Stimulated activated CD8-positive, alpha-beta memory T cell treated with anti-CD3 and anti-CD28 coated beads, Interleukin-4, amount 100 ng/mL, for 1 hour (primary cell): ENCODE measurements at regions not wholly inside any gene's neighbourhood (a gene's known extent, or its start where the extent isn't known, plus 50 kb on each side); places are given as distances from the start of the nearest gene placed in this dataset.

Experiments used
- DNase-seq, 2 donors: peaks; one replicate each; pipeline ENCODE4 v3.0.0-alpha.2; 2020; ENCODE audit warnings: low read depth in 2 of 2, low spot score in 1 of 2

DNA sequence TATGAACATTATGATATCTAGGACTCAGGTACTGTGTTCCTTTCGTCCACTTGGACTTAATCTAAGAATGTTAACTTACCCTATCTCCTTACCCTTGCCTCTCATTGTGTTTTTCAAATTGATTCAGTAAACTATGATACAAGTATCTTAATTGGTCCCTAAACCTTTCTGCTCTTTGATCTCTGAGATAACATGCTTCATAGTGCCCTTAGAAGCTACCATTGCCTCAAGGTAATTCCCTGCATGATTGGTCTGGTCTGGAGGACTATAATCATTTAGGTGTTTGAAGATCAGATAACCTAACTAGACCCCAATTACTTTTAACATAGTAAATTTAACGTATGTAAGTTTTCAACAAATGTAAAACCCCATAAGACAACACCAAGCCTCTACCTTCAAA, 169.9 kb upstream of the NBEA start:
- no peak for DNase-seq

DNA sequence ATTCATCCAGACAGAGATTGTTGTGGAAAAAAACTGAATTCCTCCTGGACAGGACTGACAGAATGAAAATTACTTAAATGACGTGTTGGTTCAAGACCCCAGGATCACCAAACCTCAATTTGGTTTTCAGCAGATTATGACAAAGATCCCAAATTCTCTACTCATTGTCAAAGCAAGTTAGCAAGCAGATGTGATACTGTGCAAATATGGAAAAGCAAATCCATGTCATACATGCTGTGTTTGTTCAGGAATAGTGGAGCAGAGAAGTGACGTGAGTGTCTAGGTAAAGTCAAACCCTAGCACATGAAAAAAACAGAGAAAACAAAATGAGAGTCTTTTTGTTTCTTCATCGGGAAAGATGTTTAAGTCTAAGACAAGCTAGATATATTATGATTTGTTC, 169.2 kb upstream of the NBEA start:
- no peak for DNase-seq

DNA sequence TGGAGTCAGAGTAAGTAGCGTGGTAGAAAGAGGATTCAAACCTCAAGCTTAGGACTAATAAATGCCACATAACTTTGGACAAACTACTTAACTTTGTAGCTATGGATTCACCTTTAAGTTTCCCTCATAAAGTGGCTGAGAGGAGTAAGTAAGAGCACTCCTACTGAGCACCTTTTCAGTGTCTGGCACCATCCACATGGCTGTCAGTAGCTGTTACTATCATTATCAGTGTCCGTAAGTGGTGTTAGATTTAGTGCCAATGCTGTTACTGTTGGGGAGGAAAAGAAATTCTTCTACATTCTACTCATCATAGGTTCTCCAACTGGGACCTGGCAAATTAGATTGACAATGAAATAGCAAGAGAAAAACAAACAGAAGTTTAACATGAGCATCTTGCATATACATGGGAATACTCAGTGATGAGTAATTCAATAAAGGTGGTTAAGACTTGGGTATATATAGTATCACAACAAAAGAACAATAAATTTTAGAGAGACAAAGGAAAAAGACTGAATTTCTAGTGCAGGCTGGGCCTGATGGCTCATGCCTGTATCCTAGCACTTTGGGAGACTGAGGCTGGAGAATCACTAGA, 165.6 kb upstream of the NBEA start:
- DNase-seq: no peak

DNA sequence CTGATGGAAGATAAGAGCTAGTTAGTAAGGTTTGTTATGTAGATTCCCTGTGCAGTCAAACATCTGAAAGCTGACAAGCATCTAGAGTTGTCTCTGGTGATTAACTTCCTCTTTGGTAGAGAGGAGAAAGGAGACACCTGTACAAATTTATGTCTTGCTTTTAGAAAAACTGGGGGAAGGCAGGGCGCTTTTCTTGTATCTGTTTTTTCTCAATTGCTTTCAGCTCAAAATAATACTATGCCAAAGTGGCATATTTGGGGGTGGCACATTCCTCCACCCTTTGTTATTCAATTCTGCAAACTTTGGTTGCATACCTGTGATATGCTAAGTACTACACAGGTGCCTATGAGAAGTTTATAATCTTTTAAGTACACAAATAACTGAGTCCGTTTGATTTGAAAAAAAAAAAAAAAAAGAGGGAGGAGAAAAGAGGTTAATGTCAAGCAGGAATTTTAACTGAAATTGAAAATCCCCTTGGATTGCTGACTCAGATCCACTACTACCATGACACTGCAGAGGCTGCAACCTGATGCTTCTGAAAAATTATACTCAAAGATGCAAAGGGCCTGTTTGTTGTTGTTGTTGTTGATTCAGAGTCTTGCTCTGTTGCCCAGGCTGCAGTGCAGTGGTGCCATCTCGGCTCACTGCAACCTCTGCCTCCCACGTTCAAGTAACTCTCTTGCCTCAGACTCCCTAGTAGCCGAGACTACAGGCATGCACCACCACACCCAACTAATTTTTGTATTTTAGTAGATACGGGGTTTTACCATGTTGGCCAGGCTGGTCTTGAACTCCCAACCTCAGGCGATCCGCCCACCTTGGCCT, 164.8 kb upstream of the NBEA start:
- DNase-seq: no peak

DNA sequence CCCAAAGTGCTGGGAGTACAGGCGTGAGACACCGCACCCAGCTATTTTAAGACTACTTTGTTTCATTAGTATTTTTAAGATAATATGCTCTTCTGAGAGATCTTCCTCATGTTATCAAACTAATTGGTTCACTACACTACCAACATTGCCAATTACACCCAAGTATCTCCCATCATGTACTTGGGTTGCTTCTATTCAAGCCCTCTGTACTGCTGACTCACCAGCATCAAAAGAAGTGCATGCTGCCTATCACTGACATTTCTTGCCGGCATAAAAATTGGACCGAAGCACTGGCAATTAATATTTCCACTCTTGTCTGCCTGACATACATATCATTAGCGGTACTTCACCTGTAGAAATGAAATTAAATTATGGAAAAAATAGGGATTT, 164.2 kb upstream of the NBEA start:
- no peak for DNase-seq

DNA sequence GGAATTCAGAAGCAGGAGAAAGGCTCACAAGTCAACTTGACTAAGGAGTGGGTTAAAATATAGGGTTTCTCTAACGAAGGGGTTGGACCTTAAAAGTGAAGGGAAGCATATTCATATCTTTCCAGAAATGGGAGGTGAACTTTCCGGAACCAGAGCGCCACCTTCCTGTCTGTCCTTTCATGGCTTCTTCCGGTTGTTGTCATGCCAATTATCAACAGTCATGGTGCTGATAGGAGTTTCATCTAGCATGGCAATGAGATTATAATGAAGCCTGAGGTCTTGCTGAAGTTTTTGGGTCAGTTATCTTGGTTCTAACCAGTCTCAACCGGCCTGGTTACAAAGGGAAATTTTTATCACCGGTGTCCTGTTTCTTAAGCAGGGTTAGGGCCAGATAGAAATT, 162.9 kb upstream of the NBEA start:
- no peak for DNase-seq

- DNase-seq: no peak
Measured at GRCh38 chr13:34793301-34793700, 148.8 kb upstream of the NBEA start.

DNA sequence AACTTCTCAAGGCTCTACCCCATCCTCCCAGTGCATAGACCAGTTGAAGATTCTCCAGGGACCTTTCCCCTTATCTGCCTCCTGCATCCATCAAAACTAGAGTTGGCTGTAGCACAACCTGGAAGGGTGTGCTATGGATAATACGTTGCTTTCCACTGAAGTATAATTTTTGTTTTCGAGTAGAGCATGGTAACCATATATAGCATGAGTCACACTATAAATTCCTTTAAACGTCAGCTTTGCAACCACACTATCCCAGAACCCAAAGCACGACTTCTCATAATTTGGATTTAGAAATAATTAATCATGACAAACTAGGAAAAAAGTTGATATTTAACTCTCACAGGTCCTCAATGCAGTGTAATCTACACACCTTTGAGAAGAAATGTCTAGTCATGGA, 138.3 kb upstream of the NBEA start:
- no peak for DNase-seq

DNA sequence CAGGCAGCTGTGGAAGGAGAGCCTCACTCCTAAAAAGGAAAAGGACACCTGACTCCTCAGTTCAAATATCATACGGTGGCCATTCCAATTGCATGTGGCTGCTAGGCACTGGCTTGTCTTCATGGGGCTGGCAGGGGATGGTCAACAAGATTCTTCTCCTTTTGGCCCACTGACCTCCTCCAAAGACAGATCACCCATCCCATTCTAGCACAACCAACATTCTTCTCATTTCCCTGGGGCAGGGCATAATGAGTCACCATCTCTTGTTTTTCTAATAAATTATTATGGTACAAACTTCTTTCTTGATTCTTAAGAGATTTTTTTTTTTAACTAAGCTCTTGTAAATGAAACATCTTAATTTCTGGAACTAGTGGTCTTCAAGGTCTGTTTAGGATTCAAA, 136.7 kb upstream of the NBEA start:
- no peak for DNase-seq

DNA sequence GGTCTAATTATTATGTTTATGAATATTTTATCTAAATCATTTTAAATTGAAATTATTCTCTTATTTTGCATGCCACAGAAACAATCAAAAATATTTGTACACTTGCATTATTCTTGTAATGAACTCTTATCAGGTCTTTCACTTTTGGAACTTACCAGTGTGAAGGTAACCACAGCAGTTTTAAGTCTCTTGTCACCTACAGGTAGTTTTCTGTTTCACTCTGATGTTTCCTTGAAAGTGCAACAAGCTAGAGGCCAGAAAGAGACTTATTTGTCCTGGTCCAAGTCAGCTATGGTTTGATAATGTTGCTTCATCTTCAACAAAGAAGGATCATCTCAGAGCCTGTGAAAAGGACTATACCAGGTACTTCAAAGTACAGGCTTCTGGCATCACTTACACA, 133.4 kb upstream of the NBEA start:
- DNase-seq: no peak

- no peak for DNase-seq
Measured at GRCh38 chr13:34810996-34811395, 131.1 kb upstream of the NBEA start.

GRCh38 chr13:34815526-34815925, 126.5 kb upstream of the NBEA start:
- DNase-seq: no peak

DNA sequence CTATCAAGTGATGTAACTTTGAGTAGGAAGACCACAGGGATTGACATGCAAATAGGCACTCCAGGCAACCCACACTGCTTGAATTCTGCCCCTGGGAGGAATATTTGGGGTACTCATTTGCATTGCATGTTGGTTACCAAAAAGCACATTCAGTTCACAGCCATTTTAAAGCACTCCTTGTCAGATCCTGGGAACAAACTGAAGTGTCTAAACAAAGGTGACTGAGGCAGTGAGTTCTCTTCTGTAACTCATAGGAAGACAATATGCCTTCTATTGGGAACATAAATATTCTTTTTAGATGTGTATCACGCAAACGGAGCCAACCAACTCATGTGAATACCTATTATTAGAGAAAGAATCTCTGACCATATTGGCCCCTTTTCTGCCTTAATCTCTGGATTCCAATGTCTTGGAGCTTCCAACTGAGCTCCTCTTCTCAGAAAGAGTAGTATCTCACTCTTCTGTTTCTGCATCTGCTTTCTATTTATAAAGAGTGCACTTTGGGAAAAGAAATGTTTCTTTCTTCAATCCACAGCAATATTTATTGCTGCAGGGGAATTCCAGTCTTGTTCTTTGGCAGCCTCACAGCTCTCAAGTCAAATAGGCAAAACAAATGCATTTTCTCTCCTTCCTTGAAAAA, 125.7 kb upstream of the NBEA start:
- DNase-seq: no peak

GRCh38 chr13:34816908-34817665, 125.0 kb upstream of the NBEA start:
- no peak for DNase-seq

- DNase-seq: no peak
Measured at GRCh38 chr13:34822650-34823049, 119.4 kb upstream of the NBEA start.

DNA sequence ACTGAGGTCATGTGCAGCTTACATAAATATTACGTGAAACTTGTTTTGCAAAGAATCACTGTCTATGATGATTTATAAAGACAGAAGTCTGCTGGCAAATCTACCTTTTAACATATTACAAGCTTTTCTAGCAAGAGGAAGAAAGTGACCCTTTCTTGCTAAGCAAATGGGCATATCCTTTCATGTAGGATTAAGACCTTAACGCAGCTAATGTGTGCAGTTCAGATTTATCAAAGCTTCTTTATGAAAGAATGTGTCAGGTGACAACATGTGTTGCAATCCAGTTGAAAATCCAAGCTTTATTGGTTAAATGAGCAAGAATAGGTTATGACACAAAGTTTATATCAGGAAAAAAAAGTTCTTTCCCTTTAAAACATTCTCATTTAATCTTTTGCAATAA, 115.6 kb upstream of the NBEA start:
- DNase-seq: no peak

DNA sequence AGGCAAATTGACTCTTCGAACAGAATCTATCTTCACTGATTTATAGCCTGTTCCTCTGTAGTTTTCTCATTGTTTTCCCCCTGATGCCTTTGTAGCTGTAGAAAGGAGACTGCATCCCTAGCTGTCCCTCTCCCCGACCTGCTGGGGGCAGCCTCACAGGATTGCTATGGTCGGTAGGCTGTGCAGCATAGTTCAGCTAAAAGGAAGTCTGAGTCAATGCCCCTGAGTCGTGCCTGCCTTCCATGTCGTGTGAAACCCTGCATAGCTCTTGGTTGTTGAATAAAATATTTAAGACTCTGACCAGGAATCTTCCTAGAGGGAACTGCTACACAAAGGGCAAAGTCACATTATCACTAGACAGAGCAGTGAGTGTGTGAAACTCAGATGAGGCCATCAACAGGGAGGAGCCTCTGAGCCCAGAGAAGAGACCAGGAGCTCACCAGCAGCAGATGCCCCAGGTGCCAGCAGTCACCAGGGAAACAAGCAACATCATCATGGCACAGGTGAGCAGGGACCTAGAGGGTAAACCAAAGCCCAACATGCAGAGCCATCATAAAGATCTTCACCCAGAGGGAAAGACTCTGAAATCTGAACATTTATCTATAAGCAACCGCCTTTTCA, 108.4 kb upstream of the NBEA start:
- DNase-seq: no peak

- no peak for DNase-seq
Measured at GRCh38 chr13:34842466-34842865, 99.6 kb upstream of the NBEA start.

DNA sequence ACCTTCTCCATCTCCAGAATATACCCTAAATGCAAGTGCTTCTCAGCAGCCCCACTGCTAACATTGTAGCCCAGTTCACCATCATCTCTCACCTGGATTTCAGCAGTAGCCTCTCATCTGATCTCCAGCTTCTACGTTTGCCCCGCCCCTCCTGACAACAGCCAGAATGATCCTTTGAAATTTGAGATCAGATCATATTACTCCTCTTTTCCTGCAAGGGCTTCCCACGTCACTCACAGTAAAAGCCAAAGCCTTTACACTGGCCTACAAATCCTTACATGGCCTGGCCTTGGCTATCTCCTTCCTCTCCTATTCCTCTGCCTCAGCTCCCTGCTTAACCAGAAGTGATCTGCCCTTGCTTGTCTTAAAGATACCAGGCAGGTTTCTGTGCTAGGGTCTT, 94.3 kb upstream of the NBEA start:
- DNase-seq: no peak

- no peak for DNase-seq
Measured at GRCh38 chr13:34849406-34849805, 92.7 kb upstream of the NBEA start.

- DNase-seq: no peak
Measured at GRCh38 chr13:34853161-34853560, 88.9 kb upstream of the NBEA start.
